ENCODE measurements at regions not wholly inside any gene's neighbourhood (a gene's known extent, or its start where the extent isn't known, plus 50 kb on each side); places are given as distances from the start of the nearest gene placed in this dataset.

DNA sequence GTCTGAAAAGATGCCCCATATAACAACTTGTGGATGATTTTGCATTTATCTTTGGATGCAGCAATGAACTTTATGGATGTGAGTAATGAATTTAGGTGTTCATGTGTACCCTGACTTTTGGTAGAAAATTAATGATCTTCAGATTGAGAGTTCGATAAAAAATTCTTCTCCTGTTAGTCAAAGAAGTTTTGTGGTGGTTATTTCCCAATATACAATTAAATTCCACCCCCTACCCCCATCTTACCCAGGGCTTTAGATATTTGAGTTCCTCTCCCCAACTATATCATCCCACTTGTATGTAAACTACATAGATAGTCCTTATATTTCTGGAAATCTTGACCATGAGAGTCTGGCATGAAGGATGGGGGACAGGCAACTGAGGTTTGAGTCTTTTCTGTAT lies 126.1 kb upstream of the ALDH1A3 start:
- Histone ChIP-seq H3K9ac (ENCODE audit: low read length) (no peak overlapping the region), H3K4me3 (ENCODE audit: insufficient read depth, low read depth, low read length) (no peak overlapping the region), H3K36me3 (ENCODE audit: insufficient read depth, low read length) (no peaks in the 10 kb centered on the region), H3K9me3 (ENCODE audit: insufficient read depth, low read depth, low read length) (no peaks in the 10 kb centered on the region), H3K4me1 (ENCODE audit: insufficient read depth, low read length) (no peaks in the 10 kb centered on the region), H4K20me1 (ENCODE audit: insufficient read depth, low read length) (no peaks in the 10 kb centered on the region), H3K27ac (ENCODE audit: low read depth, low read length) (no peak overlapping the region), H2AFZ (ENCODE audit: low read depth, low read length) (no peak overlapping the region), H3K4me2 (ENCODE audit: low read length) (no peak overlapping the region), H3K27me3 (ENCODE audit: insufficient read depth, low read length) (no peaks in the 10 kb centered on the region), H3K79me2 (ENCODE audit: insufficient read depth, low read length) (no peaks in the 10 kb centered on the region)
- DNase-seq (ENCODE audit: low read depth) (no peak), FAIRE-seq (no peak)
- TF ChIP-seq, protein P1, sequence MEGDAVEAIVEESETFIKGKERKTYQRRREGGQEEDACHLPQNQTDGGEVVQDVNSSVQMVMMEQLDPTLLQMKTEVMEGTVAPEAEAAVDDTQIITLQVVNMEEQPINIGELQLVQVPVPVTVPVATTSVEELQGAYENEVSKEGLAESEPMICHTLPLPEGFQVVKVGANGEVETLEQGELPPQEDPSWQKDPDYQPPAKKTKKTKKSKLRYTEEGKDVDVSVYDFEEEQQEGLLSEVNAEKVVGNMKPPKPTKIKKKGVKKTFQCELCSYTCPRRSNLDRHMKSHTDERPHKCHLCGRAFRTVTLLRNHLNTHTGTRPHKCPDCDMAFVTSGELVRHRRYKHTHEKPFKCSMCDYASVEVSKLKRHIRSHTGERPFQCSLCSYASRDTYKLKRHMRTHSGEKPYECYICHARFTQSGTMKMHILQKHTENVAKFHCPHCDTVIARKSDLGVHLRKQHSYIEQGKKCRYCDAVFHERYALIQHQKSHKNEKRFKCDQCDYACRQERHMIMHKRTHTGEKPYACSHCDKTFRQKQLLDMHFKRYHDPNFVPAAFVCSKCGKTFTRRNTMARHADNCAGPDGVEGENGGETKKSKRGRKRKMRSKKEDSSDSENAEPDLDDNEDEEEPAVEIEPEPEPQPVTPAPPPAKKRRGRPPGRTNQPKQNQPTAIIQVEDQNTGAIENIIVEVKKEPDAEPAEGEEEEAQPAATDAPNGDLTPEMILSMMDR (IDR thresholded peaks at IDR 0.05; ENCODE audit: insufficient read depth, low read depth, low read length), result no peak
- TF ChIP-seq EZH2 (IDR thresholded peaks at IDR 0.05; ENCODE audit: insufficient read depth, low read length), result no peak
- Mint-ChIP-seq H3K4me3 (ENCODE audit: unreplicated experiment) (no peak overlapping the region), H3K9me3 (ENCODE audit: unreplicated experiment) (no peaks in the 10 kb centered on the region), H3K4me1 (ENCODE audit: low read depth, unreplicated experiment) (no peaks in the 10 kb centered on the region), H3K27ac (ENCODE audit: unreplicated experiment) (no peak overlapping the region), H3K36me3 (ENCODE audit: low read depth, unreplicated experiment) (no peaks in the 10 kb centered on the region), H3K27me3 (ENCODE audit: low read depth, unreplicated experiment) (no peaks in the 10 kb centered on the region)

DNA sequence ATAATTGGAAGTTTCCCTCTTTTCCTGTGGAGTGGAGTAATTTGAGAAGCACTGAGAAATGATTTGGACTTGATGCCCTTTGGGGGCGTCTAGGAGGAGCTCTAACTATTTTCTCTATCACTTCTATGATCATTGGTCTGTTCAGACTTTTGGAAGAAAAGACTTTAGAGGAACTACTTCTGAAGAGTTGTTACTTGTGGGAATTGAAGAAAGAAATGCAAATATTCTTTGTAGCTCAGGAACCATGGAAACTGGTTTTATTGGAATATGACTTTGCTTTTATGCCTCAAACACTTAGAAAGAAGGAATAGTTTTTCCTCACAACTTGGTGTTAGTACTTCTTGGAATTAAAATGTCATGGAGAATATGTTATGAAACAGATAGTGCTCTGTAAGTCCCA lies 122.0 kb upstream of the ALDH1A3 start:
- Histone ChIP-seq H3K9ac (ENCODE audit: low read length) (no peak overlapping the region), H3K27ac (ENCODE audit: low read depth, low read length) (no peak overlapping the region), H3K4me1 (ENCODE audit: insufficient read depth, low read length) (peaks cover 14% of the 10 kb centered on the region), H3K9me3 (ENCODE audit: insufficient read depth, low read depth, low read length) (no peaks in the 10 kb centered on the region), H2AFZ (ENCODE audit: low read depth, low read length) (no peak overlapping the region), H3K4me2 (ENCODE audit: low read length) (no peak overlapping the region), H3K4me3 (ENCODE audit: insufficient read depth, low read depth, low read length) (no peak overlapping the region), H3K79me2 (ENCODE audit: insufficient read depth, low read length) (no peaks in the 10 kb centered on the region), H3K36me3 (ENCODE audit: insufficient read depth, low read length) (no peaks in the 10 kb centered on the region), H3K27me3 (ENCODE audit: insufficient read depth, low read length) (no peaks in the 10 kb centered on the region), H4K20me1 (ENCODE audit: insufficient read depth, low read length) (no peaks in the 10 kb centered on the region)
- Mint-ChIP-seq H3K4me1 (ENCODE audit: low read depth, unreplicated experiment) (peaks cover 7% of the 10 kb centered on the region), H3K9me3 (ENCODE audit: unreplicated experiment) (no peaks in the 10 kb centered on the region), H3K27me3 (ENCODE audit: low read depth, unreplicated experiment) (peaks cover 7% of the 10 kb centered on the region), H3K27ac (ENCODE audit: unreplicated experiment) (no peak overlapping the region), H3K36me3 (ENCODE audit: low read depth, unreplicated experiment) (no peaks in the 10 kb centered on the region), H3K4me3 (ENCODE audit: unreplicated experiment) (no peak overlapping the region)
- DNase-seq (ENCODE audit: low read depth), result no peak
- TF ChIP-seq EZH2 (IDR thresholded peaks at IDR 0.05; ENCODE audit: insufficient read depth, low read length), result no peak
- TF ChIP-seq, protein P1 (IDR thresholded peaks at IDR 0.05; ENCODE audit: insufficient read depth, low read depth, low read length), result no peak
- no peak for FAIRE-seq

DNA sequence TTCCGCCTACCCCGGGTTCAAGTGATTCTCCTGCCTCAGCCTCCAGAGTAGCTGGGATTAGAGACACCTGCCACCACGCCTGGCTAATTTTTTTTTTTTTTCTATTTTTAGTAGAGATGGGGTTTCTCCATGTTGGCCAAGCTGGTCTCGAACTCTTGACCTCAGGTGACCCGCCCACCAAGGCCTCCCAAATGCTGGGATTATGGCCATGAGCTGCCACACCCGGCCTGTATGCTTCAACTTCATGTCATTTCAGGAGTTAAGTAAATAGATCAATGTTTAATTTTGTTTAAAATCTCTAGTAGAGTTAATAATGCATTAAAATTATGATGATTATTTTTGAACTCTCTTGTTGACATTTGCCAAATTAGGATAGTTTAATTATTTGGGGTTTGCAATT lies 121.1 kb upstream of the ALDH1A3 start:
- Histone ChIP-seq H3K9ac (ENCODE audit: low read length) (no peak overlapping the region), H3K79me2 (ENCODE audit: insufficient read depth, low read length) (no peaks in the 10 kb centered on the region), H3K4me1 (ENCODE audit: insufficient read depth, low read length) (peaks cover 14% of the 10 kb centered on the region), H2AFZ (ENCODE audit: low read depth, low read length) (no peak overlapping the region), H3K36me3 (ENCODE audit: insufficient read depth, low read length) (no peaks in the 10 kb centered on the region), H3K27me3 (ENCODE audit: insufficient read depth, low read length) (no peaks in the 10 kb centered on the region), H3K9me3 (ENCODE audit: insufficient read depth, low read depth, low read length) (no peaks in the 10 kb centered on the region), H3K4me2 (ENCODE audit: low read length) (no peak overlapping the region), H3K4me3 (ENCODE audit: insufficient read depth, low read depth, low read length) (no peak overlapping the region), H4K20me1 (ENCODE audit: insufficient read depth, low read length) (no peaks in the 10 kb centered on the region), H3K27ac (ENCODE audit: low read depth, low read length) (no peak overlapping the region)
- TF ChIP-seq, protein P1 (IDR thresholded peaks at IDR 0.05; ENCODE audit: insufficient read depth, low read depth, low read length), result no peak
- TF ChIP-seq EZH2 (IDR thresholded peaks at IDR 0.05; ENCODE audit: insufficient read depth, low read length), result no peak
- H3K9me3 Mint-ChIP-seq (ENCODE audit: unreplicated experiment), result no peaks in the 10 kb centered on the region
- H3K27ac Mint-ChIP-seq (ENCODE audit: unreplicated experiment), result no peak overlapping the region
- DNase-seq (ENCODE audit: low read depth) (no peak), FAIRE-seq (no peak)
- no peaks in the 10 kb centered on the region for H3K36me3 Mint-ChIP-seq (ENCODE audit: low read depth, unreplicated experiment)
- H3K4me1 Mint-ChIP-seq (ENCODE audit: low read depth, unreplicated experiment), result peaks cover 9% of the 10 kb centered on the region
- no peak overlapping the region for H3K4me3 Mint-ChIP-seq (ENCODE audit: unreplicated experiment)
- peaks cover 7% of the 10 kb centered on the region for H3K27me3 Mint-ChIP-seq (ENCODE audit: low read depth, unreplicated experiment)
